Cardiac fibroblast (primary cell): ENCODE measurements at regions not wholly inside any gene's neighbourhood (a gene's known extent, or its start where the extent isn't known, plus 50 kb on each side); places are given as distances from the start of the nearest gene placed in this dataset.

Experiments used
- DNase-seq, 2 donors: peaks; one replicate each; pipeline versions ENCODE4 v3.0.0 to v3.0.0-alpha.2; 2010; ENCODE audit warnings: low read depth in 2 of 2
- H3K4me3 ChIP-seq, 2 donors: replicated peaks in 1 of 2; 1 replicate in 1 of 2; 2 replicates in 1 of 2; pipeline ENCODE4 v1.5.1; 2011; ENCODE audit warnings: low read depth in 2 of 2, low read length in 2 of 2, mild to moderate bottlenecking in 2 of 2, moderate library complexity in 1 of 2
- TF ChIP-seq, protein P1 (sequence below): IDR thresholded peaks from one replicate; pipeline ENCODE4 v1.5.1; 2011; ENCODE audit warnings: low read depth, mild to moderate bottlenecking, low read length, inconsistent platforms

DNA sequence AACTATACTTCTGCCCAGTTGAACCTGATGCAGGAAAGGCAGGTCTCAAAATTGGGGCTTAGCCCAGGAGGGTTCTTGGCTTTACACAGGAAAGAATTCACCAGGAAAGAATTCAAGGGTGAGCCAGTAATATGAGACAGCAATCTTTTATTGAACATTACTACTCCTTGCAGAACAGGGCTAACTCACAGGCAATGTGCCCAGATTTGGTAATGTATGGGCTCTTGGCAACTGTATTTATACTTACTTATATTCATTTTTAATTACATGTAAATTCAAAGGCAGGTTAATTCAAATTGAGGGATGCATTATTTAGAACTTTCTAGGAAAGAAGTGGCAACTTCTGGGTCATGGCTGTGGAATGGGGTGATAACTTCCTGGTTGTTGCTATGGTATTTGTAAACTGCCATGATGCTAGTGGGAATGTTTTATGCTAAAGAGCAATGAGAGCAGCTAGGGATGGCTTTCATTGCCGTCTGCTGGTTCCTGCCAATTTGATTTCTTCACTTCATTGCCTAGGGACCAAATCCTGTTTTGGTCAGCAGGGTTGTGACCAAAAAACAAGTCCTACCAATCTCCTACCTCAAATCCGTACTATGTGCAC, 107.5 kb downstream of the CHRM3 start:
- no peak for DNase-seq
- TF ChIP-seq, protein P1, sequence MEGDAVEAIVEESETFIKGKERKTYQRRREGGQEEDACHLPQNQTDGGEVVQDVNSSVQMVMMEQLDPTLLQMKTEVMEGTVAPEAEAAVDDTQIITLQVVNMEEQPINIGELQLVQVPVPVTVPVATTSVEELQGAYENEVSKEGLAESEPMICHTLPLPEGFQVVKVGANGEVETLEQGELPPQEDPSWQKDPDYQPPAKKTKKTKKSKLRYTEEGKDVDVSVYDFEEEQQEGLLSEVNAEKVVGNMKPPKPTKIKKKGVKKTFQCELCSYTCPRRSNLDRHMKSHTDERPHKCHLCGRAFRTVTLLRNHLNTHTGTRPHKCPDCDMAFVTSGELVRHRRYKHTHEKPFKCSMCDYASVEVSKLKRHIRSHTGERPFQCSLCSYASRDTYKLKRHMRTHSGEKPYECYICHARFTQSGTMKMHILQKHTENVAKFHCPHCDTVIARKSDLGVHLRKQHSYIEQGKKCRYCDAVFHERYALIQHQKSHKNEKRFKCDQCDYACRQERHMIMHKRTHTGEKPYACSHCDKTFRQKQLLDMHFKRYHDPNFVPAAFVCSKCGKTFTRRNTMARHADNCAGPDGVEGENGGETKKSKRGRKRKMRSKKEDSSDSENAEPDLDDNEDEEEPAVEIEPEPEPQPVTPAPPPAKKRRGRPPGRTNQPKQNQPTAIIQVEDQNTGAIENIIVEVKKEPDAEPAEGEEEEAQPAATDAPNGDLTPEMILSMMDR = no peak
- no peak overlapping the region for H3K4me3 ChIP-seq

DNA sequence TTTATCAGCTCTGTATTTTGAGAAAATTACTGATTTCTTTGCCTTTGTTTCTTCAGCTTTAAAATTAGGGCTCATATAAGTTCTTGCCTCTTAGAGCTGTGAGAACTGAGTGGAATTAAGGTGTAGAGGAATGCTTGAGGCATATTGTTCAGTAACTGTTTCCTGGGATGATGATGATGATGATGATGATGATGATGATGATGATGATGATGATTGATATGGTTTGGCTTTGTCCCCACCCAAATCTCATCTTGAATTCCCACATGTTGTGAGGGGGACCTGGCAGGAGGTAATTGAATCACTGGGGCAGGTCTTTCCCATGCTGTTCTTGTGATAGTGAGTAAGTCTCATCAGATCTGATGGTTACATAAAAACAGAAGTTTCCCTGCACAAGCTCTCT, 118.7 kb downstream of the CHRM3 start:
- DNase-seq = no peak
- TF ChIP-seq, protein P1 = no peak
- H3K4me3 ChIP-seq = no peak overlapping the region

DNA sequence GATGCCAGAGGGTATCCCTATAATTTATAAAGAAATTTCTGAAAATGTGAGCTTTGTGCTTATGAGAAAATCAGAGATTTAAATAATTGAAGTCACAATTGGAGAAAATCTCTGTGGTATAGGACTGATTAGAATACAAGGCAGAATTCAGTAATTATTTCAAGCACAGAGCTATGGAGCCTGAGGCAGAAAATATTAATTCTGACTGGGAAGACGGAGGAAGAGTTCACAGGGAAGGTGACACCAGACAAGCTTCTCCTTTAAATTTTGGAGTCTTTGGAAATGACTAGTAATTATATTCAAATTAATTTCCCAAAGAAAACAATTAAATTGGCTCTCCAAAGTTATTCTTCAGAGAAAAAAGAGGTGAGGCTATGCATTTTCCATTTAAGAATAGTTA, 121.5 kb downstream of the CHRM3 start:
- H3K4me3 ChIP-seq = no peak overlapping the region
- TF ChIP-seq, protein P1 = no peak
- DNase-seq = no peak

DNA sequence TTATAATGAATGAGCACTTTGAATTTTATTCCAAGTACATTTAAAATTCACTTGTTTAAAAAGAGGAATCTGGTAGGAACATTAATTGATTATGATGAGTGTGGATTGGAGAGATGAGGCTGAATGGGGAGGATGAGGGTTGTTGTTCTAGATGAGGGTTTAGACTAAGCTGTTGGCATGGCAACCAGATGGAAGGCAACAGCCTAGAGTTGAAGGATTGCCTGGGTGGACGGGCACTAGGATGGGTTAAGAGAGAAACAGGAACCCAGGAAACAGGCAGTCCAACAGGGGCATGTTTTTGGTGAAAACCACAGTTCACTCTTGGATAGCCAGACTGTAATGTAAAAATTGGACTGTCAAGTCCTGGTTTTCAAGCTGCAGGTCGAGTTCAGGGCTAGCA, 125.5 kb downstream of the CHRM3 start:
- TF ChIP-seq, protein P1 = no peak
- no peak for DNase-seq
- no peak overlapping the region for H3K4me3 ChIP-seq

DNA sequence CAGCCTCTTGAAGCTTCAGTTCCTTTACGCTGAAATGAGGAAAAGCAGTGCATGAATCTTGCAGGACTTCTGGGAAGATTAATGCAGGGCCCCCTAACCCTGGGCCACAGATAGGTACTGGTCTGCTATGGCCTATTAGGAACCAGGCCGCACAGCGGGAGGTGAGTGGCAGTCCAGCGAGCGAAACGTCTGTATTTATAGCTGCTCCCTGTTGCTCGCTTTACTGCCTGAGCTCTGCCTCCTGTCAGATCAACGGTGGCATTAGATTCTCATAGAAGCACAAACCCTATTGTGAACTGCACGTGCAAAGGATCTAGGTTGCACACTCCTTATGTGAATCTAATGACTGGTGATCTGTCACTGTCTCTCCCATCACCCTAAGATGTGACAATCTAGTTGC, 130.2 kb downstream of the CHRM3 start:
- TF ChIP-seq, protein P1 = no peak
- no peak overlapping the region for H3K4me3 ChIP-seq
- DNase-seq = no peak

DNA sequence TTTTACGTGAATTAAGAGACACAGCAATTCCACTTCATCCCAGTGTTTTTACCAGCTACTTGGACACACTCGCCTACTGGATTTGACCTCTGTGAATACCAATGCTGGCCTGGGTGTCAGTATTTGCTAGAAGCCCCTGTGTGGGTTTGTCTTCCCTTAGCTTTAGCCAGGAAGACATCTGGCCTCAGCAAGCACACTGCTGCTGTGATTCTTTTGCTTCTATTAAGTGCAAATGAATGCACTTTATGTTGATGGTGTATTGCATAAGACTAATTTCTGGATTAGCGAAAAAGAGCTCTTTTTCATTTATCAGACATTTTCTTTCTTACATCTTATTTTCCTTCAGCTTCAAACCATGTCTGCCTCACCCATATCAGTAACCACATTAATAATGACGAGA, 140.0 kb downstream of the CHRM3 start:
- TF ChIP-seq, protein P1 = no peak
- H3K4me3 ChIP-seq = no peak overlapping the region
- no peak for DNase-seq
